Prostate gland (tissue), 2 donors: ENCODE measurements at regions not wholly inside any gene's neighbourhood (a gene's known extent, or its start where the extent isn't known, plus 50 kb on each side); places are given as distances from the start of the nearest gene placed in this dataset.

Experiments used
- POLR2A ChIP-seq: fragments of 450-650 bp; IDR thresholded peaks from one replicate; pipeline ENCODE4 v1.6.1; 2016; ENCODE audit warnings: antibody characterized with exemption, mild to moderate bottlenecking
- POLR2AphosphoS5 ChIP-seq: sonication (generic); formaldehyde crosslinking; IDR thresholded peaks from one replicate; pipeline ENCODE4 v1.6.1; 2017; ENCODE audit warnings: antibody characterized with exemption
- TF ChIP-seq, protein P1 (sequence below), 4 experiments: fragments of 200-600 bp in 2 of 4; fragments of 450-650 bp in 2 of 4; sonication (generic) in 2 of 4; IDR thresholded peaks; 1 replicate in 3 of 4; 2 replicates in 1 of 4; pipeline ENCODE4 v1.5.1; 2016 to 2019; ENCODE audit warnings: antibody characterized with exemption in 4 of 4, mild to moderate bottlenecking in 2 of 4, moderate library complexity in 2 of 4

DNA sequence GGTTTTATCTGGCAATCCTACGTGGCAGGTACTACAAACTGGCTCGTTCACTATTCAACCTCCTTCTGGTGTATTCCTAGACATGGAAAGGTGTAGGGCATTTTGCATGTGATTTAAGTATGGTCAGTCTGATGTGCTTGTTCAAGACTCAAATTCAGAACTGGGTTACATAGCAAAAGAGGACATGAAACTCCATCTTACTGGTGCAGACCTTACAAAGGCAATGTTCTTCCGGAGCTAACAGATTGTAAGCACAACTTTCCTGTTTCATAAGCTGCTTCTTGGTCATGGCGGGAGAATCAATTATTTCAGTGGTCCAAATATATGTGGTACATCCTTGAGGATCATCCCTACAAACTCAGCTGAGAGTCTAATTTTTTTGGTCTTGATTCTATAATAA lies 703.4 kb downstream of the EPM2A start:
- TF ChIP-seq POLR2A (no peak), POLR2AphosphoS5 (no peak)
- TF ChIP-seq, protein P1, sequence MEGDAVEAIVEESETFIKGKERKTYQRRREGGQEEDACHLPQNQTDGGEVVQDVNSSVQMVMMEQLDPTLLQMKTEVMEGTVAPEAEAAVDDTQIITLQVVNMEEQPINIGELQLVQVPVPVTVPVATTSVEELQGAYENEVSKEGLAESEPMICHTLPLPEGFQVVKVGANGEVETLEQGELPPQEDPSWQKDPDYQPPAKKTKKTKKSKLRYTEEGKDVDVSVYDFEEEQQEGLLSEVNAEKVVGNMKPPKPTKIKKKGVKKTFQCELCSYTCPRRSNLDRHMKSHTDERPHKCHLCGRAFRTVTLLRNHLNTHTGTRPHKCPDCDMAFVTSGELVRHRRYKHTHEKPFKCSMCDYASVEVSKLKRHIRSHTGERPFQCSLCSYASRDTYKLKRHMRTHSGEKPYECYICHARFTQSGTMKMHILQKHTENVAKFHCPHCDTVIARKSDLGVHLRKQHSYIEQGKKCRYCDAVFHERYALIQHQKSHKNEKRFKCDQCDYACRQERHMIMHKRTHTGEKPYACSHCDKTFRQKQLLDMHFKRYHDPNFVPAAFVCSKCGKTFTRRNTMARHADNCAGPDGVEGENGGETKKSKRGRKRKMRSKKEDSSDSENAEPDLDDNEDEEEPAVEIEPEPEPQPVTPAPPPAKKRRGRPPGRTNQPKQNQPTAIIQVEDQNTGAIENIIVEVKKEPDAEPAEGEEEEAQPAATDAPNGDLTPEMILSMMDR (IDR thresholded peaks at IDR 0.05): no peak
